GM19043 (cell line): ENCODE measurements at regions not wholly inside any gene's neighbourhood (a gene's known extent, or its start where the extent isn't known, plus 50 kb on each side); places are given as distances from the start of the nearest gene placed in this dataset.

Experiments
- ATAC-seq: cut with Tn5 transposase; IDR thresholded peaks from one replicate; pipeline ENCODE4 v1.9.1; 2021; ENCODE audit warnings: low read depth; ENCODE audit not compliant: unreplicated experiment

GRCh38 chr3:41073190-41073589 is 126.1 kb upstream of the CTNNB1 start:
- no peak for ATAC-seq

DNA sequence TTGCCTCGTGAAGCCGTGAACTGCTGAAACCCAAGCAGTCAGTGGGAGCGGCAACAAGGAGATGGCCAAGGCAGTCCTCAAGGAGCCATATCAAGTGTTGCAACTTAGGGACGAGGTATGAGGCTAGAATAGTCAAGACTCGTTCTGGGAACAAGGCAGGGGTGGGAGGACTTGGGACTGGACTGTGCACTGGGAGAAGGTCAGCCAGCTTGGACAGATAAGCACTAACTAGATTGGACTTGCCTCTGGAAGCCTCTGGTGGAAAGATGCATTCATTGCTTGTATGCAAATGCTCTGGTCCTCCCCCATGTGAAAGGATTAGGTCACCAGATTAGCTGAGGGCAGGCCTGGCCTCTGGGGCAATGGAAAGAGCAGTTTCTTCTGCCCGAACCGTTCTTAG is 123.3 kb upstream of the CTNNB1 start:
- ATAC-seq, result no peak

- no peak for ATAC-seq
These were observed 122.9 kb upstream of the CTNNB1 start for GRCh38 chr3:41076399-41076798.

DNA sequence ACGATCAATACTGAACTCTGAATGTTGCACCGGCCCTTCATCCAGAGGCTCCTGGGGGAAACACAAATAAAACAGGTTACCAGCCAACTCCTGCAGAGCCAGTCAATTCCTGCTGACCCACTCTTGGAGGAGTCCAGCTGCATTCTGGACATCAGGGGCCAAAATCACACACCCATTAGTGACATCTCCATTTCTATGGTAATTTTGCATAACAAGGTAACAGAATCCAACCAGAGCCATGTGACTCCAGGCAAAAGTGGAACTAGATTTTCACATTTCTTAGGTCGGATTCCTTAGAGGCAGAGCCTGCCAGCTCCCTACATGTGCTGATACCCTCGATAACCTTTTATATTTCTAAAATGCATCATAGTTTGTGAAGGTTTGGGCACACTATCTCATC is 119.2 kb upstream of the CTNNB1 start:
- ATAC-seq, result no peak

GRCh38 chr3:41088882-41089281 is 110.4 kb upstream of the CTNNB1 start:
- no peak for ATAC-seq

- ATAC-seq, result no peak
These were observed 109.7 kb upstream of the CTNNB1 start for GRCh38 chr3:41089566-41089965.

DNA sequence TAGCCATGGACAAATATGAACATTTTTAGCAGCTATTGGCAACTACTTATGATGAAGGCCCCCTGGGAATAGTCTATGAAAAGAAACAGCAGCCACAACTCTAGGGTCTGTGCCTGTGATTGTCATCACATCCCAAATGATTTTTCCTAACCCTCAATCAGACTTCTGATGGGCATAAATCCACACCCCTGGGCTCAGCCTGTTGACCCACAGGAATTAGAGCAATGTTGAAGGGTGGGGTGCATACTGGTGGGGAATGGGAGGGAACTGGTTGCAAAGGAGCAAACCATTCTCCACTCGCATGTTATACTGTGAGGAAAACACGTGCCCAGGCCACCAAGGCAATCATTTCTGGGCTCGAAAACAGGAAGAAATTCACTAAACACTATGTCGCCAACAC is 106.5 kb upstream of the CTNNB1 start:
- no peak for ATAC-seq

- ATAC-seq, result no peak
These were observed 105.8 kb upstream of the CTNNB1 start for GRCh38 chr3:41093476-41093875.

DNA sequence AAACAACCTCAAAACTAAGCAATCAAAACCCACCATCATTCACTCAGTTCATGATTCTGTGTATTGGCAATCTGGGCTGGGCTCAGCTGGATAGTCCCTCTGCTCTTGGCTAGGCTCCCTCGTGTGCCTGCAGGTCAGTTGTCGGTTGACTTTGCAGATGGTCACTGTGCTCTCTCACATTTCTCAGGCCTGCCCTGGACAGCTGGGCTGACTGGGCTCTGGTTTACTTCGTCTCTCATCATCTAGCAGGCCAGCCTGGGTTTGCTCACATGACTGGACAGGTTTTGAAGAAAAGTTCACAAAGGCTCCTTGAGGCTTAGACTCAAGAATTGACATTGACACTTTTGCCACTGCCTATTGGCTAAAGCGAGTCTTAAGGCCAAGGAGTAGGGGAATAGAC is 105.0 kb upstream of the CTNNB1 start:
- ATAC-seq, result no peak

DNA sequence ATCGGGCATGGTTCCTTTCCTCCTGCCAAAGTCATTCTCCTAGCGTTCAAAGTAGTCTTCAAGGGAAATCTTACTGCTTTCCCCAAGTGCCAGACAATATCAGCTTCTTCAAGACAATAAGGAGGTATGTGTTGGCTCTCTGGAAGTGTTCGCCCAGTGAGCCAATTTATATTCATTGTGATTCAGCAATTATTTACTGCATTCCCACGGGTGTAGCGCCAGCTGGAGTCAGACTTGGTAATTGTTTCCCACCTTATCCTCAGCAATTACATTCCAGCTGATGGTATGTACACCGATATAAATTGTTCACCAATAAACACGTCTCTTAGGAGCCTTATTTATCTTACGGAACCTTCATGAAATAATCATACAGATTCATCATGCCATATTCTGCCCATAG is 103.6 kb upstream of the CTNNB1 start:
- ATAC-seq, result no peak

DNA sequence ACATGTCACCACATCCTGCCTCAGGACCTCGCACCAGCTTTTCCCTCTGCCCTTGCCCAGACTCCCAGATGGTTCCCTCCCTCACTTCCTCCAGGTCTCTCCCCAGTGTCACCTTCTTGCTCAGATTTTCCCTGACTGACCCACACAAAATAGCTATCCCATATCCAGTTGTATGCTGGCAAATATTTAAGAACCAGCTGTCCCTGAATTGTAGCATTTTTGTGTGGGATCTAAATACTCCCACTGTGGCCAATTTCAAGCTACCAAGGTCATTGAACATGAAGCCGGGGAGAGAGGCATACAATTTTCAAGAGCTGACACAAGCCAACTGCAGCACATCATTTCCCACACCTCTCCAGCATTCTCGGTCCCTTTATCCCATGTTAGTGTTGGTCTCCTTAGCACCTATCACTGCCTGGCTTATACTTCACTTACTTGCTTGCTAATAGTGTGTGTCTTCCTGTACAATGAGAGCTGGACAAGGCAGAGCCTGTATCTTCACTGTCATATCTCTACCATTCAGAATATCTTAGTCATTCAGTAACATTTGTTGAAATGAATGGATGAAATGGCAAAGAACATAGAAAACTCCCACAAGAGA is 101.3 kb upstream of the CTNNB1 start:
- no peak for ATAC-seq

- no peak for ATAC-seq
These were observed 98.1 kb upstream of the CTNNB1 start for GRCh38 chr3:41101231-41101630.

DNA sequence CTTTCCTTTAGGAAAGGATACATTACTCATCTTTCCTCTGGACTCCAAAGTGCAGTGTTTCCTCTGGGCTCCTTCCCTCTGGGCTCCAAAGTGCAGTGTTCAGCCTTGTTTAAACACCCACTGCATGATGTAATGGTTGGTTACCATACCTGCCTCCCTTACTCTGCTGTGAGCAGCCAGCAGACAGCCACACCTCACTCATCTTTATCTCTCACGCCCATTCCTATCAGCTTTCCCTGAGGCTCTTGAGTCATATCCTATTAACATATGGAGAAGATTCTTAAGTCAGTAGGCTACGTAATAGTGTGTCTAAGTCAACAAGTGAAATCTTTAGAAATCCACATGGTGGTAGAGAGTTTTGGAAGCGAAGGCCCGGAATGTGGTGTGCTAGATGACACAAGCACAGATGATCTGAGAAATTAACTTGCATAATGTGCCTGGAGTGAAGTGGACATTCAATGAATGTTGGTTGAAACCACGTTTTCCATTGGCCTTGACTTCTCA is 97.2 kb upstream of the CTNNB1 start:
- ATAC-seq, result no peak

DNA sequence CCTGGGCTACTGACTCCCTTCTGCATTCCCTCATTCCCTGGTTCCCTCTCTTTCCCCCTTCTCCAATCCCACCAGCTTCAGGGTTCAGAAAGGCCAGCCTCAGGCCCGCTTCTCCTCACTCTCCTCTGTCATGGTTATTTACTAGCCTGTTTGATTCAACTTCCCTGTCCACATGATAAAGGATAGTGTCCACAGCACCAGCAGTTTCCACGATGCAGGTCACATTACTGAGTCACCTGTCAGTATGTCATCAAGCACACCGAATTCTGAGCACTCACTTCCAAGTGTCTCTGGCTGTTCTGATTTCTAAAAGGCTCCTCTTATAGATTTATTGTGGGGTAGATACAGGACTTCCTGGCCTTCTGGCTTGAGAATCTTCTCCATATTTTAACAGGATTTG is 96.6 kb upstream of the CTNNB1 start:
- ATAC-seq, result no peak

DNA sequence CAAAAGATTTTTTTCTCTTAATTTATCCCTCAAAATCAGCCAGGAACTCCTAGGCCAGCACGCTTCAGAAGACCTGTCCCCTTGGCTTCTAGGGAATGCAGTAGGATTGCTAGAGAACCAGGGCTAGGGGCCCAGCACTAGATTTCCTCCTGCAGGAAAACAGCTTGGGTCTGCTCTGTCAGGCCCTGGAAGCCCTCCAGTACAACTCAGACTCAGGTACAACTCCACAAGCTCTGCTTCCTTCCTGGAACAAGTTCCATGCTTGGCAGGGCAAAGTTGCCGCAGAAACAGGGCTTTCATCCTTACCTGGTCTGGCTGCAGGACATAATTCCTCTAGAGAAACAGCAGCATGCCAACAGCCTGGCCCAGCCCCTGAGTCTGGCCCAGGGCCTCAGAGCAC is 96.1 kb upstream of the CTNNB1 start:
- ATAC-seq, result no peak

- ATAC-seq, result no peak
These were observed 95.2 kb upstream of the CTNNB1 start for GRCh38 chr3:41104147-41104546.

DNA sequence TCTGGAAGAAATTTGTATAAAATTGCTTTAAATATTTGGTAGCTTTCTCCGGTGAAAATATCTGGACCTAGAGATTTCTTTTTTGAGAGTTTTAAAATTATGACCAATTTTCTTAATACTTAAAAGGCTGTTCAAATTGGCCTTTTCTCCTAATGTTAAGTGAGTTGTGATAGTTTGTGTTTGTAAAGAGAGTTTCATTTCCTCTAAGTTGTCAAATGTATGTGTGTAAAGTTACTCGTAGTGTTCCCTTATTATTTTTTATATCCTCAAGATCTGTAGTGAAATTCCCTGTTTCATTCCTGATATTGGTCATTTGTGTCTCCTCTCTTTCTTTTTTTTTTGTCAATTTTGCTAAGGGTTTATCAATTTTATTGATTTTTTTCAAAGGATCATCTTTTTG is 92.6 kb upstream of the CTNNB1 start:
- no peak for ATAC-seq

GRCh38 chr3:41111011-41111410 is 88.3 kb upstream of the CTNNB1 start:
- ATAC-seq, result no peak

GRCh38 chr3:41112466-41112865 is 86.8 kb upstream of the CTNNB1 start:
- ATAC-seq, result no peak

GRCh38 chr3:41115069-41115468 is 84.2 kb upstream of the CTNNB1 start:
- ATAC-seq, result no peak

GRCh38 chr3:41116851-41117250 is 82.5 kb upstream of the CTNNB1 start:
- ATAC-seq, result no peak

GRCh38 chr3:41117398-41117870 is 81.9 kb upstream of the CTNNB1 start:
- peak; percentile 84 for ATAC-seq
